Kidney capillary endothelial cell (primary cell): ENCODE measurements at regions not wholly inside any gene's neighbourhood (a gene's known extent, or its start where the extent isn't known, plus 50 kb on each side); places are given as distances from the start of the nearest gene placed in this dataset.
"Not testable (repeated sequence)": the region's sequence is repeated elsewhere in the genome, so short reads cannot be mapped to it uniquely, and the experiment has no call there.

ENCODE experiments used
- DNase-seq: peaks from one replicate; pipeline ENCODE4 v3.0.0-alpha.2; 2018; ENCODE audit warnings: low spot score

- DNase-seq, result no peak
Measured at GRCh38 chr2:234898534-234899053, 53.2 kb upstream of the SH3BP4 start.

GRCh38 chr2:234888442-234888841 lies 63.4 kb upstream of the SH3BP4 start:
- DNase-seq, result not testable (repeated sequence)

- no peak for DNase-seq
Measured at GRCh38 chr2:234887195-234887594, 64.6 kb upstream of the SH3BP4 start.

GRCh38 chr2:234885886-234886285 lies 65.9 kb upstream of the SH3BP4 start:
- DNase-seq, result no peak

- DNase-seq, result no peak
Measured at GRCh38 chr2:234885118-234885517, 66.7 kb upstream of the SH3BP4 start.

GRCh38 chr2:234884591-234884990 lies 67.2 kb upstream of the SH3BP4 start:
- no peak for DNase-seq

GRCh38 chr2:234881413-234882241 lies 70.2 kb upstream of the SH3BP4 start:
- peak; percentile 47 for DNase-seq

- peak; percentile 52 for DNase-seq
Measured at GRCh38 chr2:234880551-234881211, 71.1 kb upstream of the SH3BP4 start.

GRCh38 chr2:234879671-234880455 lies 72.0 kb upstream of the SH3BP4 start:
- DNase-seq, result no peak

GRCh38 chr2:234876621-234877020 lies 75.2 kb upstream of the SH3BP4 start:
- DNase-seq, result not testable (repeated sequence)

- no peak for DNase-seq
Measured at GRCh38 chr2:234874347-234875046, 77.3 kb upstream of the SH3BP4 start.

- no peak for DNase-seq
Measured at GRCh38 chr2:234873828-234874173, 78.0 kb upstream of the SH3BP4 start.

- no peak for DNase-seq
Measured at GRCh38 chr2:234873103-234873827, 78.6 kb upstream of the SH3BP4 start.

GRCh38 chr2:234869969-234870368 lies 81.8 kb upstream of the SH3BP4 start:
- no peak for DNase-seq

GRCh38 chr2:234869164-234869563 lies 82.7 kb upstream of the SH3BP4 start:
- DNase-seq, result no peak

- no peak for DNase-seq
Measured at GRCh38 chr2:234867882-234868285, 83.9 kb upstream of the SH3BP4 start.

GRCh38 chr2:234865586-234865985 lies 86.2 kb upstream of the SH3BP4 start:
- no peak for DNase-seq

GRCh38 chr2:234865040-234865439 lies 86.8 kb upstream of the SH3BP4 start:
- no peak for DNase-seq

GRCh38 chr2:234864506-234864905 lies 87.3 kb upstream of the SH3BP4 start:
- DNase-seq, result no peak

- peak; percentile 21 for DNase-seq
Measured at GRCh38 chr2:234863043-234863934, 88.5 kb upstream of the SH3BP4 start.
